Esophagus squamous epithelium (tissue), 4 donors: ENCODE measurements at regions not wholly inside any gene's neighbourhood (a gene's known extent, or its start where the extent isn't known, plus 50 kb on each side); places are given as distances from the start of the nearest gene placed in this dataset.

Source experiments
- POLR2A ChIP-seq, 4 donors: fragments of 450-650 bp; IDR thresholded peaks; one replicate each; pipeline ENCODE4 v1.6.1; 2017; ENCODE audit warnings: antibody characterized with exemption in 4 of 4, mild to moderate bottlenecking in 4 of 4, moderate library complexity in 3 of 4
- TF ChIP-seq, protein P1 (sequence below), 6 experiments: fragments of 450-650 bp in 4 of 6; fragments of 200-600 bp in 2 of 6; sonication (generic) in 2 of 6; IDR thresholded peaks; one replicate each; pipeline ENCODE4 v1.5.1; 2016 to 2019; ENCODE audit warnings: antibody characterized with exemption in 6 of 6, mild to moderate bottlenecking in 4 of 6, moderate library complexity in 4 of 6

DNA sequence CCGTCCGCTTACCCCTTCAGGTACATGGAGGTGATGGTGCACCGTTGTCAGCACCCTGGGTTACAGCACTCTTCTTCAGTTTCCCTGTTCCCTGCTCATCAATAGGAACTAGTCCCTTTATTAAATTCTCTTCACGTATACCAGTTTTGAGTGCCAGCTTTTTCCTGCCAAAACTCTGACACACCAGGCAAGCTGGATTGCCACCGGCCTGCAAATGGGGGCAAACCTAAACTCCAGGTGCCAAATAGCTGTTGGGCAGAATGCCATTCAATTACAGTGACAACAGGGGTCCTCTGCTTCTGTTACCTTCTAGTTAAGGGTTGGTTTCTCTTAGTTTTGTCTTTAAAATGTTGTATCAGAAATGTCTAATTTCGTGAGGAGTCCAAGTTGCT, 400.4 kb downstream of the OSTF1 start:
- TF ChIP-seq, protein P1, sequence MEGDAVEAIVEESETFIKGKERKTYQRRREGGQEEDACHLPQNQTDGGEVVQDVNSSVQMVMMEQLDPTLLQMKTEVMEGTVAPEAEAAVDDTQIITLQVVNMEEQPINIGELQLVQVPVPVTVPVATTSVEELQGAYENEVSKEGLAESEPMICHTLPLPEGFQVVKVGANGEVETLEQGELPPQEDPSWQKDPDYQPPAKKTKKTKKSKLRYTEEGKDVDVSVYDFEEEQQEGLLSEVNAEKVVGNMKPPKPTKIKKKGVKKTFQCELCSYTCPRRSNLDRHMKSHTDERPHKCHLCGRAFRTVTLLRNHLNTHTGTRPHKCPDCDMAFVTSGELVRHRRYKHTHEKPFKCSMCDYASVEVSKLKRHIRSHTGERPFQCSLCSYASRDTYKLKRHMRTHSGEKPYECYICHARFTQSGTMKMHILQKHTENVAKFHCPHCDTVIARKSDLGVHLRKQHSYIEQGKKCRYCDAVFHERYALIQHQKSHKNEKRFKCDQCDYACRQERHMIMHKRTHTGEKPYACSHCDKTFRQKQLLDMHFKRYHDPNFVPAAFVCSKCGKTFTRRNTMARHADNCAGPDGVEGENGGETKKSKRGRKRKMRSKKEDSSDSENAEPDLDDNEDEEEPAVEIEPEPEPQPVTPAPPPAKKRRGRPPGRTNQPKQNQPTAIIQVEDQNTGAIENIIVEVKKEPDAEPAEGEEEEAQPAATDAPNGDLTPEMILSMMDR (IDR thresholded peaks at IDR 0.05): no peak
- no peak for TF ChIP-seq POLR2A (IDR thresholded peaks at IDR 0.05)
